HepG2 (cell line): ENCODE measurements at regions not wholly inside any gene's neighbourhood (a gene's known extent, or its start where the extent isn't known, plus 50 kb on each side); places are given as distances from the start of the nearest gene placed in this dataset.

Experiments used
- ATAC-seq: fragments of 200-7000 bp; cut with Tn5 transposase; 3 replicates; pipeline ENCODE4 v1.9.1; 2020; ENCODE audit warnings: mild to moderate bottlenecking, moderate library complexity
- BruUV-seq: library from RNA; stranded (reverse); fragments of 400-500 nt; replicated peaks from 2 replicates; lab custom pipeline; 2021; lab: Mats Ljungman, UMichigan
- CTCF ChIA-PET: fragments of 300-600 bp; formaldehyde crosslinking; extraction: SDS; loops from one replicate; lab custom pipeline; 2021; ENCODE audit warnings: low total read pairs, inconsistent platforms, low intra/inter-chr PET ratio; lab: Yijun Ruan, JAX
- POLR2A ChIA-PET: fragments of 350-600 bp; sonication (Branson Sonifier 250); formaldehyde crosslinking; loops from one replicate; lab custom pipeline; 2020; ENCODE audit warnings: antibody characterized with exemption, inconsistent platforms; lab: Yijun Ruan, JAX
- DNase-seq: peaks from one replicate; pipeline ENCODE4 v3.0.0-alpha.2; 2015; ENCODE audit warnings: low spot score
- FAIRE-seq: peaks from 3 replicates; lab custom pipeline; 2011; peaks lifted over from hg19 to GRCh38; lab: Jason Lieb, UNC
- H2AFZ ChIP-seq: one replicate; pipeline ENCODE4 v1.6.1; 2011; ENCODE audit warnings: low read length, inconsistent platforms
- H3K27ac ChIP-seq: fragments of 300-600 bp; 3 replicates; pipeline ENCODE4 v1.8.0; 2011; ENCODE audit warnings: mixed run types, mild to moderate bottlenecking, mixed read lengths, low read length, inconsistent platforms; ENCODE audit not compliant: insufficient read depth; ENCODE audit errors: extremely low read length
- H3K27me3 ChIP-seq, 2 experiments: fragments of 200-600 bp in 1 of 2; 2 replicates in 1 of 2; 3 replicates in 1 of 2; pipeline versions ENCODE4 v1.6.0 to v1.8.0; 2011; ENCODE audit warnings: low read length in 2 of 2, mild to moderate bottlenecking in 2 of 2, moderate library complexity in 2 of 2, inconsistent platforms in 1 of 2; ENCODE audit not compliant: insufficient read depth in 2 of 2, control insufficient read depth in 1 of 2
- H3K36me3 ChIP-seq, 2 experiments: fragments of 200-600 bp in 1 of 2; replicated peaks in 1 of 2; 2 replicates in 1 of 2; 3 replicates in 1 of 2; pipeline versions ENCODE4 v1.5.1 to v1.8.0; 2011; ENCODE audit warnings: low read length in 2 of 2, inconsistent platforms in 1 of 2; ENCODE audit not compliant: insufficient read depth in 2 of 2, control insufficient read depth in 1 of 2
- H3K4me1 ChIP-seq: 2 replicates; pipeline ENCODE4 v1.5.1; 2012; ENCODE audit warnings: low read length, inconsistent platforms; ENCODE audit not compliant: insufficient read depth
- H3K4me2 ChIP-seq: 2 replicates; pipeline ENCODE4 v1.6.0; 2011; ENCODE audit warnings: low read depth, low read length, inconsistent platforms
- H3K4me3 ChIP-seq, 3 experiments: fragments of 200-600 bp in 1 of 3; sonication (generic), shearing (Covaris generic) in 1 of 3; replicated peaks in 1 of 3; 2 replicates each; pipeline ENCODE4 v1.5.1; 2011 to 2016; ENCODE audit warnings: low read length in 3 of 3, inconsistent platforms in 2 of 3, low read depth in 2 of 3, mild to moderate bottlenecking in 2 of 3, control low read depth in 1 of 3, mixed read lengths in 1 of 3; ENCODE audit not compliant: insufficient read depth in 1 of 3
- H3K79me2 ChIP-seq: one replicate; pipeline ENCODE4 v1.6.1; 2011; ENCODE audit warnings: low read length, inconsistent platforms; ENCODE audit not compliant: insufficient read depth
- H3K9ac ChIP-seq: 2 replicates; pipeline ENCODE4 v1.6.0; 2011; ENCODE audit warnings: mild to moderate bottlenecking, low read depth, low read length, inconsistent platforms; ENCODE audit not compliant: insufficient read depth
- H3K9me3 ChIP-seq: 2 replicates; pipeline ENCODE4 v1.5.1; 2012; ENCODE audit warnings: mild to moderate bottlenecking, low read length
- H4K20me1 ChIP-seq: 2 replicates; pipeline ENCODE4 v1.6.0; 2011; ENCODE audit warnings: inconsistent platforms, mild to moderate bottlenecking, low read length, moderate library complexity; ENCODE audit not compliant: insufficient read depth
- EP300 ChIP-seq, 3 experiments: sonication (generic) in 1 of 3; formaldehyde crosslinking in 1 of 3; IDR thresholded peaks; 2 replicates each; pipeline versions ENCODE4 v1.5.1 to v1.6.1; 2011 to 2020; ENCODE audit warnings: low read depth in 2 of 3, low read length in 2 of 3, borderline replicate concordance in 1 of 3, improper control_type of control experiment in 1 of 3, mild to moderate bottlenecking in 1 of 3, missing genetic modification reagents in 1 of 3, moderate library complexity in 1 of 3
- FIP1L1 ChIP-seq: fragments of 200-400 bp; formaldehyde crosslinking; IDR thresholded peaks from 2 replicates; pipeline ENCODE4 v1.6.1; 2018; ENCODE audit warnings: low read depth, mild to moderate bottlenecking, low read length, moderate library complexity, borderline replicate concordance; ENCODE audit not compliant: insufficient read depth
- KDM1A ChIP-seq: IDR thresholded peaks from 2 replicates; pipeline ENCODE4 v1.6.1; 2016; ENCODE audit warnings: missing compliant biosample characterization
- RFX3 ChIP-seq: IDR thresholded peaks from 2 replicates; pipeline ENCODE4 v1.6.1; 2016; ENCODE audit warnings: missing biosample characterization, missing genetic modification reagents
- RFX5 ChIP-seq: IDR thresholded peaks from 2 replicates; pipeline ENCODE4 v1.6.1; 2011; ENCODE audit warnings: low read depth, low read length, improper control_type of control experiment
- SUZ12 ChIP-seq: fragments of 150-350 bp; IDR thresholded peaks from 2 replicates; pipeline ENCODE4 v1.6.1; 2014; ENCODE audit warnings: low read depth, low read length
- ZFP41 ChIP-seq: sonication (generic); formaldehyde crosslinking; IDR thresholded peaks from 2 replicates; pipeline ENCODE4 v1.4.0; 2020; ENCODE audit warnings: mild to moderate bottlenecking, missing genetic modification reagents, borderline replicate concordance
- ZNF138 ChIP-seq: sonication (generic); formaldehyde crosslinking; IDR thresholded peaks from 2 replicates; pipeline ENCODE4 v1.5.0; 2020; ENCODE audit warnings: mild to moderate bottlenecking, low read depth, missing genetic modification reagents
- ZNF17 ChIP-seq: sonication (generic); formaldehyde crosslinking; IDR thresholded peaks from 2 replicates; pipeline ENCODE4 v1.5.0; 2020; ENCODE audit warnings: mild to moderate bottlenecking, missing genetic modification reagents
- ZNF451 ChIP-seq: sonication (generic); formaldehyde crosslinking; IDR thresholded peaks from 2 replicates; pipeline ENCODE4 v1.5.0; 2020; ENCODE audit warnings: mild to moderate bottlenecking, missing genetic modification reagents
- ZNF550 ChIP-seq: sonication (generic); formaldehyde crosslinking; IDR thresholded peaks from 2 replicates; pipeline ENCODE4 v1.4.0; 2020; ENCODE audit warnings: mild to moderate bottlenecking, missing genetic modification reagents, borderline replicate concordance
- WGBS: methylation state at CpG from one replicate; pipeline ENCODE4 v1.1.6; 2017; ENCODE audit warnings: low lambda C conversion rate; 5-methylcytosine and 5-hydroxymethylcytosine counted together
- in situ Hi-C: cut with HindIII; loops from 2 replicates; pipeline ENCODE4 v1.10.0; 2017; ENCODE audit warnings: low pct_unique_long_range_greater_than_20kb; ENCODE audit not compliant: extremely low pct_ligation_motif_present
- intact Hi-C: fragments of 100-400 bp; cut with micrococcal nuclease; formaldehyde crosslinking; loops from one replicate; pipeline ENCODE4 v1.10.0; 2022; ENCODE audit not compliant: unreplicated experiment
- TF ChIP-seq, protein P1 (sequence below): sonication (generic); formaldehyde crosslinking; IDR thresholded peaks from 2 replicates; pipeline ENCODE4 v1.9.0; 2022; ENCODE audit warnings: missing genetic modification reagents, mild to moderate bottlenecking, borderline replicate concordance

DNA sequence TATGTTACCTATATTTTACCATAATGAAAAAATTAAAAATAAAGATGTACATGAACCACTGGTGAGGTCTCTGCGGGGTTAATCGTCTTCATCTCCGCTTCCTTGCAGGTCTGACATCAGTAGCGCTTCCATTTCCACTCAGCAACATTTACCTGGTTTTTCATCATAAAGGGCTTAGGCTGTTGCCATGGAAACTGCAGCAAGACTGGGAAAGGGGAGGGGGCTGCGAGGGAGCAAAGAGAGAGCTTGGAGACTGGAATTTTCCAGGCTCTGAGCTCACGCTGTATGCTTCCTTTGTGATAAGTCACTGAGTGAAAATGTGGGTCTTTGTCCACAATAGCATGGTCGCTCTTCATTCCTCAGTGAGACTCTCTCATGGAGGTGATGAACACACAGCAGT, 136.6 kb upstream of the USP29 start (continued):
- TF ChIP-seq, protein P1, sequence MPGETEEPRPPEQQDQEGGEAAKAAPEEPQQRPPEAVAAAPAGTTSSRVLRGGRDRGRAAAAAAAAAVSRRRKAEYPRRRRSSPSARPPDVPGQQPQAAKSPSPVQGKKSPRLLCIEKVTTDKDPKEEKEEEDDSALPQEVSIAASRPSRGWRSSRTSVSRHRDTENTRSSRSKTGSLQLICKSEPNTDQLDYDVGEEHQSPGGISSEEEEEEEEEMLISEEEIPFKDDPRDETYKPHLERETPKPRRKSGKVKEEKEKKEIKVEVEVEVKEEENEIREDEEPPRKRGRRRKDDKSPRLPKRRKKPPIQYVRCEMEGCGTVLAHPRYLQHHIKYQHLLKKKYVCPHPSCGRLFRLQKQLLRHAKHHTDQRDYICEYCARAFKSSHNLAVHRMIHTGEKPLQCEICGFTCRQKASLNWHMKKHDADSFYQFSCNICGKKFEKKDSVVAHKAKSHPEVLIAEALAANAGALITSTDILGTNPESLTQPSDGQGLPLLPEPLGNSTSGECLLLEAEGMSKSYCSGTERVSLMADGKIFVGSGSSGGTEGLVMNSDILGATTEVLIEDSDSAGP: no peak
- TF ChIP-seq ZFP41 (CRISPR knock-in tag) (no peak), ZNF138 (CRISPR knock-in tag) (no peak), ZNF17 (no peak), ZNF550 (CRISPR knock-in tag) (no peak), RFX3 (CRISPR knock-in tag) (peak; percentile 49; the same call in 1 of the 2 replicates), EP300 (IDR thresholded peaks at IDR 0.05; ENCODE audit: low read depth in 2 of 2, low read length in 2 of 2) (peak in 1 of 2 experiments; percentile 32; a peak in 1 of 4 replicates), EP300 (CRISPR knock-in tag; IDR thresholded peaks at IDR 0.05; ENCODE audit: borderline replicate concordance) (no peak)

DNA sequence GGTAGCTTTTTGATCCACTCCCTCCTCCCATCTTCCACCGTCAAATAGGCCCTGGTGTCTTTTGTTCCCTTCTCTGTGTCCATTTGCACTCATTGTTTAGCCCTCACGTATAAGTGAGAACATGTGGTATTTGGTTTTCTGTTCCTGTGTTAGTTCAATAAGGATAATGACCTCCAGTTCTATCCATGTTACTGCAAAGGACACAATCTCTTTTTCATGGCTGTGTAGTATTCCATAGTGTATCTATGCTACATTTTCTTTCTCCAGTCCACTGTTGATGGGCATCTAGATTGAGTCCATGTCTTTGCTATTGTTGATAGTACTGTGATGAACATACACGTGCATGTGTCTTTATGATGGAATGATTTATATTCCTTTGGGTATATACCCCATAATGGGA, 136.0 kb upstream of the USP29 start:
- H3K9ac ChIP-seq: no peak overlapping the region
- no peak overlapping the region for H3K27ac ChIP-seq
- TF ChIP-seq SUZ12 (no peak), RFX5 (no peak), FIP1L1 (no peak), ZNF451 (CRISPR knock-in tag) (no peak), KDM1A (CRISPR knock-in tag) (0 out of 2 replicates have a peak, but pooled peaks have one; percentile 8)
- ATAC-seq (no peak), DNase-seq (no peak), FAIRE-seq (no peak)
- no peaks in the 10 kb centered on the region for H3K36me3 ChIP-seq
- H3K4me3 ChIP-seq: no peak overlapping the region
- no peaks in the 10 kb centered on the region for H4K20me1 ChIP-seq
- BruUV-seq: no TSS peak
- ChIA-PET CTCF (no interaction called here), POLR2A (no interaction called here)
- H3K4me2 ChIP-seq: no peak overlapping the region
- intact Hi-C loops (no loop called here), in situ Hi-C loops (no loop called here)
- H3K9me3 ChIP-seq: no peaks in the 10 kb centered on the region
- peaks cover 43% of the 10 kb centered on the region for H3K4me1 ChIP-seq
- H2AFZ ChIP-seq: no peak overlapping the region
- H3K27me3 ChIP-seq: no peaks in the 10 kb centered on the region
- WGBS: 89% methylated on average over 3 of the region's 3 CpGs
- no peaks in the 10 kb centered on the region for H3K79me2 ChIP-seq
